SK-N-MC (cell line): ENCODE measurements at regions not wholly inside any gene's neighbourhood (a gene's known extent, or its start where the extent isn't known, plus 50 kb on each side); places are given as distances from the start of the nearest gene placed in this dataset.

Experiments
- EZH2 ChIP-seq: fragments of 200-600 bp; sonication (generic); IDR thresholded peaks from one replicate; pipeline ENCODE4 v1.6.1; 2017; ENCODE audit warnings: antibody characterized with exemption
- POLR2AphosphoS5 ChIP-seq: IDR thresholded peaks from 2 replicates; pipeline ENCODE4 v1.6.1; 2012; ENCODE audit warnings: mild to moderate bottlenecking, low read depth, low read length, borderline replicate concordance

GRCh38 chr3:152717252-152717651 is 117.7 kb upstream of the P2RY1 start:
- TF ChIP-seq EZH2 (no peak), POLR2AphosphoS5 (no peak)
